Left lobe of liver (tissue), 2 donors: ENCODE measurements at regions not wholly inside any gene's neighbourhood (a gene's known extent, or its start where the extent isn't known, plus 50 kb on each side); places are given as distances from the start of the nearest gene placed in this dataset.
"Not testable (repeated sequence)": the region's sequence is repeated elsewhere in the genome, so short reads cannot be mapped to it uniquely, and the experiment has no call there.

Experiments used
- ATAC-seq: fragments of 200-7000 bp; cut with Tn5 transposase; one replicate; pipeline ENCODE4 v1.9.1; 2020; ENCODE audit warnings: mild to moderate bottlenecking, moderate library complexity
- DNase-seq: peaks from one replicate; pipeline ENCODE4 v3.0.0-alpha.2; 2020; ENCODE audit warnings: low spot score
- donor health status: DM: no; HTN: no; CAD: no; lungs with moderate emphysema.
- donor health status: DM: no; HTN: yes; CAD: no.

DNA sequence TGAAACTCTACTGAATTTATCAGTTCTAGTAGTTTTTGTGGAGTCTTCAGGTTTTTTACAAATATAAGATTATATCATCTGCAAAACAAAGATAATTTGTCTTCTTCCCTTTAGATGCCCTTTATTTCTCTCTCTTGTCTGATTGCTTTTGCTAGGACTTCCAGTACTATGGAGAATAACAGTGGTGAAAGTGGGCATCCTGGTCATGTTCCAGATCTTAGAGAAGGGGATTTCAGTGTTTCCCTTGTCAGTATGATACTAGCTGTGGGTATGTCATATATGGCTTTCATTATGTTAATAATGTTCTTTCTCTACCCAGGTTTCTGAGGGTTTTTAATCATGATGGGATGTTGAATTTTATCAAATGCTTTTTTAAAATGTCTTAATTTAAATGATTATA lies 158.1 kb upstream of the TPTE start:
- not testable (repeated sequence) for DNase-seq, ATAC-seq

DNA sequence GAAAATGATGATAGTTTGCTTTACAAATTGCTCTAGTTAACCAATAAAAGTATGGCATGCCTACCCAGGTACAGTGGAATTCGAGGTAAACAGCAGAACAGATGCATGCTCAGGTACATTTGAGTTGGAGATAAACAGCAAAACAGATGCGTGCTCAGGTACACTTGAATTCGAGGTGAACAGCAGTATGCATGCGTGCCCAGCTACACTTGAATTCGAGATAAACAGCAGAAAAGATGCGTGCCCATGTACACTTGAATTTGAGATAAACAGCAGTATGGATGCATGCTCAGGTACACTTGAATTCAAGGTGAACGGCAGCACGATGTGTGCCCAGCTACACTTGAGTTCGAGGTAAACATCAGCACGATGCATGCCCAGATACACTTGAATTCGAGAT lies 155.2 kb upstream of the TPTE start:
- not testable (repeated sequence) for ATAC-seq, DNase-seq

DNA sequence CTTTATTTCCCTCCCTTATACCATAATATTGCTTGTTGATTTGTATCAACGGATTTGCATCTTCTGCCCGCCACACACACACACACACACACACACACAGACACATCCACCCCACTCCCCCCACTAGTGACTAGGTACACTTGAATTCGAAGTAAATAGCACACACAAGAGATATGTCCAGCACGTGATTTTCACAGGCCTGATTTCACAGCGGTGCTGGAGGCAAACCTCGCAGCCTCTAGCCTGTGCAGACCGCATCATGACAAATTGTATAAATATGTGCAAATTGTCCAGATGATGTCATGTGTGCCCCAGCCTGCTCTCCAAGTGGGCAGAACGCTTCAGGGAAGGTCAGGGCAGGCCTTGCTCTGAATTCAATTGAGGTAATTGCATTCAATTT lies 153.8 kb upstream of the TPTE start:
- ATAC-seq: peak; percentile 11
- DNase-seq: not testable (repeated sequence)

DNA sequence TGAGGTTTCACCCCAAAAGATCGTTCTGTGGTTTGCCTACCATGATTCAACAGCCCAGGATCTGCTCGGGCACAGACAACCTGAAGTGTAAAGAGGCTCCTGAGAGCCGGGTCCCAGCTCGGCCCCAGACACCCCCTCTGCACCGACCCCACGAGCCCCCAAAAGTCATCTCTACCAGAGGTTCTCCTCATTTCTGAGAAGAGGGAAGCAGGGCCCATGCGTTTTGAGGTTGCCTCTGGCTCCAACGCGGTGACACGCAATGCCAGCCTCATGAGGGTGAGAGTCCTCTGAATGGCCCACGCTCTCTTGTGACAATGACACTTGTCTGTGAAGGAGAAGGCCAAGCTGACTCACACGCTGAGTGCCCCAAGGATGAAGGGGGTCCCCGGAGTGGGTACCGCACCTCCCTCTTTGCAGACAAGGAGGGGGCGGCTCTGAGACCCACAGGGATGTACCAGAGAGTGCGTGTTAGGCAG lies 153.0 kb upstream of the TPTE start:
- not testable (repeated sequence) for DNase-seq
- peak; percentile 34 for ATAC-seq

DNA sequence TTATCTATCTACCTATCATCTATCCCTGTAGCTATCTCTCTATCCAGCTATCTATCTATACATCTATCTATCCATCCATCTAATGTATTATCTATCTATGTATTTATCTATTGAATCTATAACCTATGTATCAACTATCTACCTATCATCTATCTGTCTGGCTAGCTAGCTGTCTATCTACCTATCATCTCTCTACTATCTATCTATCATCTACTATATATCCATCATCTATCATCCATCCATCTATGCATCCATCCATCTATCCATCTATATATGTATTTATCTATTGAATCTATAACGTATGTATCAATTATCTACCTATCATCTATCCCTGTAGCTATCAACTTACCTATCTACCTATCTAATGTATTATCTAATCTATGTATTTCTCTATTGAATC lies 152.1 kb upstream of the TPTE start:
- DNase-seq, ATAC-seq: not testable (repeated sequence)

DNA sequence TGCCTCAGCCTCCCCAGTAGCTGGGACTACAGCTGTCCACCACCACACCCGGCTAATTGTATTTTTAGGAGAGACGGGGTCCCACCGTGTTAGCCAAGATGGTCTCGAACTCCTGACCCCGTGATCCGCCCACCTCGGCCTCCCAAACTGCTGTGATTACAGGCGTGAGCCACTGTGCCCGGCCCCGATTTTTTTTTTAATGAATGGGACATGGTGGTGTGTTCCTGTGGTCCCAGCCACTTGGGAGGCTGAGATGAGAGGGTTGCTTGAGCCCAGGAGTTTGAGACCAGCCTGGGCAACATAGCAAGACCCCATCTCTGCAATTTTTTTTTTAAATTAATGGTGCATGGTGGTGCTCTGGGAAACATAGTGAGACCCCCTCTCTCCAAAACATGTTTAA lies 143.6 kb upstream of the TPTE start:
- not testable (repeated sequence) for ATAC-seq, DNase-seq

DNA sequence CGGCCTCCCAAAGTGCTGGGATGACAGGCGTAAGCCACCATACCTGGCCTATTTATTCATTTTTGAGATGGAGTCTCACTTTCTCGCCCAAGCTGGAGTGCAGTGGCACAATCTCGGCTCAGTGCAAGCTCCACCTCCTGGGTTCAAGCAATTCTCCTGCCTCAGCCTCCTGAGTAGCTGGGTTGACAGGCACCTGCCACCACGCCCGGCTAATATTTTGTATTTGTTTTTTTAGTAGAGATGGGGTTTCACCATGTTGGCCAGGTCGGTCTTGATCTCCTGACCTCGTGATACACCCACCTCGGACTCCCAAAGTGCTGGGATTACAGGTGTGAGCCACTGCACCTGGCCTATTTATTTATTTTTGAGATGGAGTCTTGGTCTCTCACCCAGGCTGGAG lies 141.6 kb upstream of the TPTE start:
- ATAC-seq, DNase-seq: not testable (repeated sequence)

DNA sequence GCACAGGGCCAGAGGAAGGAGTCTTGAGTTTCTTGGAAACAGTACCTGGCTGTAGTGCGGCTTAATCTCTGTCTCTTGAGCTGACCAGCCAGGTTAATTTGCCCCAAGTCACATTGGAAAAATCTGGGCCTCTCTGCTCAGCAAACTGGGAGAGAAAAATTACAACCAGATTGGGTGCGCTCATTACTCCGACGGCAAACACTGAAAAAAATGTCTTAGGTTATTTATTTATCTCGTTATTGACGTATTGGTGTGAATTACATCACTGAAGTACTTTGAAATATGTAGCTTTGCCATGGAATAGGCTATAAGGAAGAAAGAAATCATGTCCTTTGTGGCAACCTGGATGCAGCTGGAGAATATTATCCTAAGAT lies 139.7 kb upstream of the TPTE start:
- not testable (repeated sequence) for ATAC-seq, DNase-seq

DNA sequence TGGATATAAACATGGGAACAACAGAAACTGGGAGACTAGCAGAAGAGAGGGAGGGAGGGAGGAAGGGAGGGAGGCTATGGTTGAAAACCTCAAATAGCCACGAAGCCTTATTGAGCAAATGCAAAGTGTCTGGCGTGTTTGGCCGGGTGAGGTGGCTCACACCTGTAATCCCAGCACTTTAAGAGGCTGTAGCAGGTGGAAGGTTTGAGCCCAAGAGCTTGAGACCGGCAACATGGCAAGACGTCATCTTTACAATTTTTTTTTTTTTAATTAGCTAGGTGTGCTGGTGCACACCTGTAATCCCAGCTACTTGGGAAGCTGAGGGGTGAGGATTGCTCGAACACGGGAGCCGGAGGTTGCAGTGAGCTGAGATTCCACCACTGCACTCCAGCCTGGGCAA lies 139.2 kb upstream of the TPTE start:
- not testable (repeated sequence) for ATAC-seq, DNase-seq

DNA sequence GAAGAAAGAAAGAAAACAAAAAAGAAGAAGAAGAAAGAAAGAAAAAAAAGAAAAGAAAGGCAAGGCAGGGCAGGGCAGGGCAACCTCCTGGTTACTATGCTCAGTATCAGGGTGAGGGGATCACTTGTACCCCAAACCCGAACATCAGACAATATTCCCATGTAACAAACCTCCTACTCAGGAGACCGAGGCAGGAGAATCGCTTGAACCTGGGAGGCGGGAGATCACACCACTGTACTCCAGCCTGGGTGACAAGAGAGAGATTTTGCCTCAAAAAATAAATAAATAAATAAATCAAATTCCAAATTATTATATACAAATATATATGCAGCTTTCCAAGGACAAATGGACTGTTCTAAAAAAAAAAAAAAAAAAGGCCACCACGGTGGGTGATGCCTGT lies 138.8 kb upstream of the TPTE start:
- DNase-seq, ATAC-seq: not testable (repeated sequence)

DNA sequence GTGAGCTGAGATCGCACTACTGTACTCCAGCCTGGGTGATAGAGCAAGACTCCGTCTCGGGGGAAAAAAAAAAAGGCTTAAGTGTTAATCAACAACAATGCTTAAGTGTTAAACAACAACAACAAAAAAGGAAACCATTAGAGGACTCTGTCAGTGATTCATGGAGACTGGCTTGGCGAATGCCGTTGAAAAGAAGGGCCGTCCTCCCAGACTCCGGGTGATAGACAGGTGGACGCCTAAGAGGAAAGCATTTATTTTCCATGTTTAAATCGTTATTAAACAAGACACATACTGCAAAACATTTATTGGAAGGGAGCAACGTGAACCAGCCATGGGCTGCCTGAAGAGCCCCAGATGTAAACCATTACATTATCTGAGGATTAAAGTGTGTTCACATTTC lies 137.8 kb upstream of the TPTE start:
- ATAC-seq, DNase-seq: not testable (repeated sequence)

DNA sequence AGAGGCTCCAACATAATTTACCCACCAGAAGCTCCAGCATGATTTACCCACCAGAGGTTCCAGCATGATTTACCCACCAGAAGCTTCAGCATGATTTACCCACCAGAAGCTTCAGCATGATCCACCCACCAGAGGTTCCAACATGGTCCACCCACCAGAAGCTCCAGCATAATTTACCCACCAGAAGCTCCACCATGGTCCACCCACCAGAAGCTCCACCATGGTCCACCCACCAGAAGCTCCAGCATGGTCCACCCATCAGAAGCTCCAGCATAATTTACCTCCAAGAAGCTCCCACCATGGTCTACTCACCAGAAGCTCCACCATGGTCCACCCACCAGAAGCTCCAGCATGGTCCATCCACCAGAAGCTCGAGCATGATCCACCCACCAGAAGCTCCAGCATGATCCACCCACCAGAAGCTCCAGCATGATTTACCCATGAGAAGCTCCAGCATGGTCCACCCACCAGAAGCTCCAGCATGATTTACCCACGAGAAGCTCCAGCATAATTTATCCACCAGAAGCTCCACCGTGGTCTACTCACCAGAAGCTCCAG lies 137.0 kb upstream of the TPTE start:
- DNase-seq, ATAC-seq: not testable (repeated sequence)

DNA sequence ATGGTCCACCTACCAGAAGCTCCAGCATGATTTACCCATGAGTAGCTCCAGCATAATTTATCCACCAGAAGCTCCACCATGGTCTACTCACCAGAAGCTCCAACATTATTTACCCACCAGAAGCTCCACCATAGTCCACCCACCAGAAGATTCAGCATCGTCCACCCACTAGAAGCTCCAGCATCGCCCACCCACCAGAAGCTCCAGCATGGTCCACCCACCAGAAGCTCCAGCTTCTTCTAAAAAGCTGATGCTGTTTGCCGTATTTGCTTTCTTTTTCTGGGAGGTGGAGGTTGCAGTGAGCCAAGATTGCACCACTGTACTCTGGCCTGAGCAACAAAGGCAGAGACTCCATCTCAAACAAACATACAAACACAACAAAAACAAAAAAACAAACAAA lies 136.2 kb upstream of the TPTE start:
- not testable (repeated sequence) for ATAC-seq

DNA sequence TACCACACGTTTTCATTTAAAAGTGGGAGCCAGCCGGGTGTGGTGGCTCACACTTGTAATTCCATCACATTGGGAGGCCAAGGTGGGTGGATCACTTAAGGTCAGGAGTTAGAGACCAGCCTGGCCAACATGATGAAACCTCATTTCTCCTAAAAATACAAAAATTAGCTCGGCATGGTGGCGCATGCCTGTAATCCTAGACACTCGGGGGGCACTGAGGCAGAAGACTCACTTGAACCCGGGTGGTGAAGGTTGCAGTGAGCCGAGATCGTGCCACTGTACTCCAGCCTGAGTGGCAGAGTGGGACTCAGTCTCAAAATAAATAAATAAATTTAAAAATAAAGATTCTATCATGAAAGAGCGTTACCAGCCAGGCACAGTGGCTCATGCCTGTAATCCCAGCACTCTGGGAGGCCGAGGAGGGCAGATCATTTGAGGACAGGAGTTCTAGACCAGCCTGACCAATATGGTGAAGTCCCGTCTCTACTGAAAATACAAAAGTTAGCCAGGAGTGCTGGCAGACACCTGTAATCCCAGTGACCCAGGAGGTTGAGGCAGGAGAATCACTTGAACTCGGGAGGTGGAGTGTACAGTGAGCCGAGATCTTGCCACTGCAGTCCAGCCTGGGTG lies 135.4 kb upstream of the TPTE start:
- not testable (repeated sequence) for DNase-seq

More for the DNA sequence above, 136.2 kb upstream of the TPTE start:
- not testable (repeated sequence) for DNase-seq

DNA sequence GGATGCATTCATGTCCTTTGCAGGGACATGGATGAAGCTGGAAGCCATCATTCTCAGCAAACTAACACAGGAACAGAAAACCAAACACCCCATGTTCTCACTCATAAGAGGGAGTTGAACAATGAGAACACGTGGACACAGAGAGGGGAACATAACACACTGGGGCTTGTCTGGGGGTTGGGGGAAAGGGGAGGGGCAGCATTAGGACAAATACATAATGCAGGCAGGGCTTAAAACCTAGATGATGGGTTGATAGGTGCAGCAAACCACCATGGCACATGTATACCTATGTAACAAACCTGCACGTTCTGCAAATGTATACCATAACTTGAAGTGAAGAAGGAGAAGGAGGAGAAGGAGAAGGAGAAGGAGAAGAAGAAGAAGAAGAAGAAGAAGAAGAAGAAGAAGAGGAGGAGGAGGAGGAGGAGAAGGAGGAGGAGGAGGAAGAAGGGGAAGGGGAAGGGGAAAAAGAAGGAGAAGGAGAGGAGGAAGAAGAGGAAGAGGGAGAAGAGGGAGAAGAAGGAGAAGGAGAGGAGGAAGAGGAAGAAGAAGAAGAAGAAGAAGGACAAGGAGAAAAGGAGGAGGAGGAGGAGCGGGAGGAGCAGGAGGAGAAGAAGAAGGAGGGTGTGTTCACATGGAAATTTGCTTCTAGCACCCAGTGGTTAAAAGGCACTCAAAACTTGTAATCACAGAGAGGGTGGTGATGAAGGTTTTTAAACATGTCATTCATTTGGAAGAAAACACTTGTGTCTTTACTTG lies 133.5 kb upstream of the TPTE start:
- ATAC-seq, DNase-seq: not testable (repeated sequence)

More for the DNA sequence above, 135.4 kb upstream of the TPTE start:
- not testable (repeated sequence) for ATAC-seq

DNA sequence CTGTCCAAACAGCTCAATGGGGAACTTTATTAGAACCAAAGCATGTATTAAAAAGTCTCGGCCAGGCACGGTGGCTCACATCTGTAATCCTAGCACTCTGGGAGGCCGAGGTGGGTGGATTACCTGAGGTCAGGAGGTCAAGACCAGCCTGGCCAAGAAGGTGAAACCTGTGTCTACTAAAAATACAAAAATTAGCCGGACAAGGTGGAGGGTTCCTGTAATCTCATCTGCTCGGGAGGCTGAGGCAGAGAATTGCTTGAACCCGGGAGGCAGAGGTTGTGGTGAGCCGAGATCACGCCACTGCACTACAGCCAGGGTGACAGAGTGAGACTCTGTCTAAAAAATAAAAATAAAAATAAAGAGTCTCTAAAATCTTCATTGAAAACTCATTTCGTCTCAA lies 132.8 kb upstream of the TPTE start:
- DNase-seq, ATAC-seq: not testable (repeated sequence)

DNA sequence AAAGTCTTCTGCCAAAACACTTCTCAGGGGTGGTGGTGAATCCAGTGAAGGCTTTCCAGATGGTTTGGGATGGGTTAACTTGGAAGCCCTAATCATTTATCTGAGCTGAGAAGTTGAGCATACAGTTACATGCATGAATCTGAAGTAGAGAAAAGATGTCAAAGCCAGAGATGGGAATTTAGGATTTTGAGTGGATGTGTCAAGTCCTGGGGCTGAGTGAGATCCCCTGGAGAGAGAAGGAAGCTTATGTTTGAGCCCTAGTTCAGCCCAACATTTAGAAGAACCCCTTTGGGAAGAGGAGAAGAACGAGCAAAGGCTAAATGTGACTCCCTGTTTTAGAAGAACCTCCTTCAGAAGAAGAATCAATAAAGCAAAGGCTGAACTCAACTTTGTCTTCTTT lies 129.1 kb upstream of the TPTE start:
- DNase-seq, ATAC-seq: not testable (repeated sequence)

DNA sequence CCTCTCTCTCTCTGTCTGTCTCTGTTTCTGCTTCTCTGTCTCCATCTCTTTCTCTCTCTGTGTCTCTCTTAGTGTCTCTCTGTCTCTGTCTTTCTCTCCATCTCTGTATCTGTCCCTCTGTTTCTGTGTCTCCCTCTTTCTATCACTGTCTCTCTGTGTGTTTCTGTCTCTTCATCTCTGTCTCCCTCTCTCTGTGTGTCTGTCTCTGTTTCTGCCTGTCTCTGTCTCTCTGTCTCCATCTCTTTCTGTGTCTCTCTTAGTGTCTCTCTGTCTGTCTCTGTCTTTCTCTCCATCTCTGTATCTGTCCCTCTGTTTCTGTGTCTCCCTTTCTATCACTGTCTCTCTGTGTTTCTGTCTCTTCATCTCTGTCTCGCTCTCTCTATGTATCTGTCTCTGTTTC lies 125.4 kb upstream of the TPTE start:
- not testable (repeated sequence) for DNase-seq, ATAC-seq

DNA sequence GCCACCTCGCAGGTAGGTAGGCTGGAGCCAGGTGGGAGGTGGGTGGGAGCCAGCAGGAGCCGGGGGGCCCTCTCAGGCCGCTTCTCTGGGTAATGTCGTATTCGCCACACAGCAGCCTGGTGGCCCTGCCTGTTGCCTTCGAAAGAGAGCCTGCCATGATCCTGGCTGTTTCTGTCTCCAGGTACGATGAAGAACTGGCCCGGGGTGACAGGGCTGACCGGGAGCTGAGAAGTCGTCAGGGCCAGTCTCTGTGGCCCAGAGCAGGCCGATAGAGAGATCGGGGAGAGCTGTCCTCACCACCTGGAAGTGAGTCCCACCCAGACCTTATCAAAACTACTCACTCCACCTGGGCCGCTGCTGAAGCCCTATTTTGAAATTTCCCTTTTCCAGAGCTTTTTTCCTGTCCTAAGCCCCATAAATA lies 123.9 kb upstream of the TPTE start:
- peak; percentile 27 for ATAC-seq
- not testable (repeated sequence) for DNase-seq

DNA sequence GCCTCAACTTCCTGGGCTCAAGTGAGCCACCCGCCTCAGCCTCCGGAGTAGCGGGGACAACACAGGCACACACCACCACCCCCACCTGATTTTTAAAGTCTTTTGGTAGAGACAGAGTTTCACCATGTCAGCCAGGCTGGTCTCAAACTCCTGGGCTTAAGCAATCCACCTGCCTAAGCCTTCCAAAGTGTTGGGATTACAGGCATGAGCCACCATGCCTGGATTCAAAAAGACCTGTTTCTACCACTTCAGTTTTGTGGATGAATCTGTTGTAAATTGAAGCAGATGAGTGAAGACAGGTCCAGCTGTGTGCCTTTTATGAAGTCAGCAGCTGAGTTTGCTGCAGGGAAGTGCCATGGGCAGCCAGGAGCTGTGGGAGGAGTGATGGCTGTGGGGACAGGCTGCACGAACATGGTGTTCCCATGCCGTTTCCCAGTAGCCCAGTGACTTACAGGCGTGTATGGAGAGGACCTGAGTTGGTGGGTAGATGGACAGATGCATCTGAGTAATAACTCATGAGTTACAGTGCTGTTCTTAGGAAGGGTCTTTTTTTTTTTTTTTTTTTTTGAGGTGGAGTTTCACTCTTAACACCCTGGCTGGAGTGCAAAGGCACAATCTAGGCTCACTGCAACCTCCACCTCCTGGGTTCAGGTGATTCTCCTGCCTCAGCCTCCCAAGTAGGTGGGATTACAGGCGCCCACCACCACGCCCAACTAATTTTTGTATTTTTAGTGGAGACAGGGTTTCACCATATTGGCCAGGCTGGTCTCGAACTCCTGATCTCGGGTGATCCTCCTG lies 122.5 kb upstream of the TPTE start:
- not testable (repeated sequence) for ATAC-seq, DNase-seq
